Activated T-cell treated with anti-CD3 and anti-CD28 coated beads, Interleukin-2, amount 50 U/mL, for 4 hours (primary cell): ENCODE measurements at regions not wholly inside any gene's neighbourhood (a gene's known extent, or its start where the extent isn't known, plus 50 kb on each side); places are given as distances from the start of the nearest gene placed in this dataset.

Source experiments
- ATAC-seq, 2 donors: fragments of 200-7000 bp; cut with Tn5 transposase; one replicate each; pipeline ENCODE4 v1.10.0; 2021
- DNase-seq: peaks from one replicate; pipeline ENCODE4 v3.0.0-alpha.2; 2020
- H3K27me3 Mint-ChIP-seq: one replicate; pipeline ENCODE4 v1.8.0; 2021; ENCODE audit warnings: low read depth, mixed read lengths
- H3K36me3 Mint-ChIP-seq: one replicate; pipeline ENCODE4 v1.8.0; 2022; ENCODE audit warnings: mixed read lengths; ENCODE audit not compliant: insufficient read depth
- H3K4me1 Mint-ChIP-seq: one replicate; pipeline ENCODE4 v1.8.0; 2021; ENCODE audit warnings: low read depth, mixed read lengths
- H3K4me3 Mint-ChIP-seq: one replicate; pipeline ENCODE4 v1.8.0; 2021; ENCODE audit warnings: mild to moderate bottlenecking, moderate library complexity, mixed read lengths
- H3K9me3 Mint-ChIP-seq: one replicate; pipeline ENCODE4 v1.8.0; 2021; ENCODE audit warnings: mixed read lengths

- H3K4me3 Mint-ChIP-seq = no peak overlapping the region
- peaks cover 24% of the 10 kb centered on the region for H3K27me3 Mint-ChIP-seq
- DNase-seq = no peak
- no peaks in the 10 kb centered on the region for H3K36me3 Mint-ChIP-seq
- no peaks in the 10 kb centered on the region for H3K9me3 Mint-ChIP-seq
- no peaks in the 10 kb centered on the region for H3K4me1 Mint-ChIP-seq
- no peak for ATAC-seq
Measured at GRCh38 chr9:88742905-88743304, 207.9 kb downstream of the NXNL2 start.

GRCh38 chr9:88745276-88746001 lies 210.5 kb downstream of the NXNL2 start:
- H3K4me3 Mint-ChIP-seq = no peak overlapping the region
- no peaks in the 10 kb centered on the region for H3K36me3 Mint-ChIP-seq
- DNase-seq = no peak
- ATAC-seq = no peak
- no peaks in the 10 kb centered on the region for H3K4me1 Mint-ChIP-seq
- no peaks in the 10 kb centered on the region for H3K9me3 Mint-ChIP-seq
- peaks cover 16% of the 10 kb centered on the region for H3K27me3 Mint-ChIP-seq

- Mint-ChIP-seq H3K9me3 (no peaks in the 10 kb centered on the region), H3K4me3 (no peak overlapping the region), H3K4me1 (no peaks in the 10 kb centered on the region), H3K36me3 (no peaks in the 10 kb centered on the region), H3K27me3 (peaks cover 12% of the 10 kb centered on the region)
- ATAC-seq (no peak), DNase-seq (no peak)
Measured at GRCh38 chr9:88746029-88746742, 211.2 kb downstream of the NXNL2 start.

GRCh38 chr9:88746743-88747398 lies 211.9 kb downstream of the NXNL2 start:
- Mint-ChIP-seq H3K4me1 (no peaks in the 10 kb centered on the region), H3K36me3 (no peaks in the 10 kb centered on the region), H3K9me3 (no peaks in the 10 kb centered on the region), H3K4me3 (no peak overlapping the region), H3K27me3 (peaks cover 10% of the 10 kb centered on the region)
- ATAC-seq (no peak), DNase-seq (no peak)

GRCh38 chr9:88747768-88748167 lies 212.8 kb downstream of the NXNL2 start:
- H3K36me3 Mint-ChIP-seq = no peaks in the 10 kb centered on the region
- no peaks in the 10 kb centered on the region for H3K4me1 Mint-ChIP-seq
- no peak for ATAC-seq
- H3K27me3 Mint-ChIP-seq = peaks cover 6% of the 10 kb centered on the region
- H3K4me3 Mint-ChIP-seq = no peak overlapping the region
- DNase-seq = no peak
- no peaks in the 10 kb centered on the region for H3K9me3 Mint-ChIP-seq

GRCh38 chr9:88748566-88749261 lies 213.7 kb downstream of the NXNL2 start:
- H3K4me1 Mint-ChIP-seq = no peaks in the 10 kb centered on the region
- H3K36me3 Mint-ChIP-seq = no peaks in the 10 kb centered on the region
- DNase-seq (no peak), ATAC-seq (no peak)
- no peak overlapping the region for H3K4me3 Mint-ChIP-seq
- H3K9me3 Mint-ChIP-seq = no peaks in the 10 kb centered on the region
- H3K27me3 Mint-ChIP-seq = peaks cover 6% of the 10 kb centered on the region

GRCh38 chr9:88749420-88749819 lies 214.4 kb downstream of the NXNL2 start:
- Mint-ChIP-seq H3K4me3 (no peak overlapping the region), H3K4me1 (no peaks in the 10 kb centered on the region), H3K27me3 (peaks cover 7% of the 10 kb centered on the region), H3K9me3 (no peaks in the 10 kb centered on the region), H3K36me3 (no peaks in the 10 kb centered on the region)
- ATAC-seq = no peak
- DNase-seq = no peak

GRCh38 chr9:88750832-88751360 lies 215.9 kb downstream of the NXNL2 start:
- ATAC-seq (no peak), DNase-seq (no peak)
- Mint-ChIP-seq H3K4me1 (no peaks in the 10 kb centered on the region), H3K36me3 (no peaks in the 10 kb centered on the region), H3K4me3 (no peak overlapping the region), H3K27me3 (peaks cover 7% of the 10 kb centered on the region), H3K9me3 (no peaks in the 10 kb centered on the region)

GRCh38 chr9:88751781-88752180 lies 216.8 kb downstream of the NXNL2 start:
- H3K9me3 Mint-ChIP-seq = no peaks in the 10 kb centered on the region
- H3K4me1 Mint-ChIP-seq = no peaks in the 10 kb centered on the region
- peaks cover 7% of the 10 kb centered on the region for H3K27me3 Mint-ChIP-seq
- ATAC-seq (no peak), DNase-seq (no peak)
- no peak overlapping the region for H3K4me3 Mint-ChIP-seq
- H3K36me3 Mint-ChIP-seq = no peaks in the 10 kb centered on the region

- Mint-ChIP-seq H3K36me3 (no peaks in the 10 kb centered on the region), H3K4me1 (no peaks in the 10 kb centered on the region), H3K4me3 (no peak overlapping the region), H3K9me3 (no peaks in the 10 kb centered on the region), H3K27me3 (peaks cover 16% of the 10 kb centered on the region)
- DNase-seq = no peak
- ATAC-seq = no peak
Measured at GRCh38 chr9:88753691-88754367, 218.9 kb downstream of the NXNL2 start.

- DNase-seq = no peak
- no peaks in the 10 kb centered on the region for H3K36me3 Mint-ChIP-seq
- H3K27me3 Mint-ChIP-seq = peaks cover 17% of the 10 kb centered on the region
- no peaks in the 10 kb centered on the region for H3K9me3 Mint-ChIP-seq
- no peak overlapping the region for H3K4me3 Mint-ChIP-seq
- no peaks in the 10 kb centered on the region for H3K4me1 Mint-ChIP-seq
- ATAC-seq = no peak
Measured at GRCh38 chr9:88754452-88754851, 219.5 kb downstream of the NXNL2 start.

GRCh38 chr9:88754886-88755285 lies 219.9 kb downstream of the NXNL2 start:
- Mint-ChIP-seq H3K9me3 (no peaks in the 10 kb centered on the region), H3K4me1 (no peaks in the 10 kb centered on the region)

GRCh38 chr9:88757406-88758010 lies 222.5 kb downstream of the NXNL2 start:
- Mint-ChIP-seq H3K9me3 (no peaks in the 10 kb centered on the region), H3K27me3 (peaks cover 32% of the 10 kb centered on the region), H3K36me3 (no peaks in the 10 kb centered on the region), H3K4me3 (no peak overlapping the region), H3K4me1 (no peaks in the 10 kb centered on the region)
- ATAC-seq (no peak), DNase-seq (no peak)

More at GRCh38 chr9:88754886-88755285, 219.9 kb downstream of the NXNL2 start:
- ATAC-seq (no peak), DNase-seq (no peak)
- no peaks in the 10 kb centered on the region for H3K36me3 Mint-ChIP-seq
- H3K27me3 Mint-ChIP-seq = peaks cover 20% of the 10 kb centered on the region
- no peak overlapping the region for H3K4me3 Mint-ChIP-seq
